Sigmoid colon (tissue), 6 donors: ENCODE measurements at regions not wholly inside any gene's neighbourhood (a gene's known extent, or its start where the extent isn't known, plus 50 kb on each side); places are given as distances from the start of the nearest gene placed in this dataset.

ENCODE experiments used
- DNase-seq: peaks from one replicate; pipeline ENCODE4 v3.0.0-alpha.2; 2019
- H3K27ac ChIP-seq, 4 donors: fragments of 200-600 bp; sonication (generic); one replicate each; pipeline ENCODE4 v1.5.1; 2016 to 2019; ENCODE audit warnings: mild to moderate bottlenecking in 1 of 4
- H3K27me3 ChIP-seq, 3 donors: fragments of 200-600 bp; sonication (generic); one replicate each; pipeline ENCODE4 v1.5.1; 2019; ENCODE audit warnings: mild to moderate bottlenecking in 1 of 3
- H3K36me3 ChIP-seq, 4 donors: fragments of 200-600 bp; sonication (generic); one replicate each; pipeline ENCODE4 v1.5.1; 2016 to 2019
- H3K4me1 ChIP-seq, 4 donors: fragments of 200-600 bp; sonication (generic); one replicate each; pipeline ENCODE4 v1.5.1; 2017 to 2019
- H3K4me3 ChIP-seq, 4 donors: fragments of 200-600 bp; sonication (generic); one replicate each; pipeline ENCODE4 v1.5.1; 2017 to 2019; ENCODE audit warnings: mild to moderate bottlenecking in 2 of 4, moderate library complexity in 1 of 4
- H3K9me3 ChIP-seq, 4 donors: fragments of 200-600 bp in 3 of 4; sonication (generic) in 3 of 4; one replicate each; pipeline versions ENCODE4 v1.5.1 to v1.6.1; 2013 to 2019
- EP300 ChIP-seq, 4 donors: sonication (generic); formaldehyde crosslinking; IDR thresholded peaks; one replicate each; pipeline ENCODE4 v1.6.1; 2017; ENCODE audit warnings: antibody characterized with exemption in 4 of 4
- POLR2A ChIP-seq, 2 donors: fragments of 450-650 bp; IDR thresholded peaks; one replicate each; pipeline ENCODE4 v1.6.1; 2016; ENCODE audit warnings: antibody characterized with exemption in 2 of 2, mild to moderate bottlenecking in 2 of 2, moderate library complexity in 2 of 2
- POLR2AphosphoS5 ChIP-seq, 4 donors: sonication (generic); formaldehyde crosslinking; IDR thresholded peaks; one replicate each; pipeline ENCODE4 v1.6.1; 2017; ENCODE audit warnings: antibody characterized with exemption in 4 of 4
- WGBS, 2 donors: extraction: QIAGEN DNeasy Blood & Tissue Kit; methylation state at CpG; one replicate each; pipeline ENCODE4 v1.1.7; 2013; 5-methylcytosine and 5-hydroxymethylcytosine counted together
- intact Hi-C: fragments of 100-400 bp; cut with DNase I; formaldehyde crosslinking; loops from one replicate; pipeline ENCODE4 v1.15.1; 2023
- TF ChIP-seq, protein P1 (sequence below), 4 experiments: fragments of 450-650 bp in 3 of 4; fragments of 200-600 bp in 1 of 4; IDR thresholded peaks; one replicate each; pipeline ENCODE4 v1.5.1; 2016 to 2019; ENCODE audit warnings: antibody characterized with exemption in 4 of 4, mild to moderate bottlenecking in 3 of 4, moderate library complexity in 2 of 4
- donor health status: healthy with polysubstance abuse.
- donor health status: healthy.

DNA sequence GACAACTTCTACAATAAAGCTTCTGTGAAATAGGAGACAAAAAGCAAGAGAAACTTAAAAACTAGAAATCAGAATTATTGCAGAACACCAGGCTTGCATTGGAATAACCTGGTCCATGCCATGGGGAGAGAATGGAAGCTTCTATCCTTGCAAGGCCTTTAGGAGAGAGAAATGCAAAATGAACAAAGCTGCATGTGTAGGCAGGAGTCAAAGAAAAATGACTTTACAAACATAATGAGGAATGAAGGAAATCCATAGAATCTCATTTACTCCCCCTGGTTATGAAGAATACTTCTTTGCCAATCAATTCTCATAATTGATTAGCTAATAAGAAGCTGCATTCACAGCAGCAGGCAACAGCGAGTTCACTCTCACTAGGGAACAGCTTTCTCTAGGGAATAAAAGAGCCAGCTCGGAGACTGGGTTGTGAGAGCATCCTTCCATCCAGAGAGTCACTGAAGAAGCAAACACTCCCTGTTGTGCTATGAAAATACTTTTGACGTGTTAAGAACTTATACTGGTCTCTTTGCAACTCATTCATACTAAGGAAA lies 235.9 kb upstream of the LRATD1 start:
- H3K36me3 ChIP-seq = no peaks in the 10 kb centered on the region
- DNase-seq = no peak
- intact Hi-C loops = no loop called here
- TF ChIP-seq, protein P1, sequence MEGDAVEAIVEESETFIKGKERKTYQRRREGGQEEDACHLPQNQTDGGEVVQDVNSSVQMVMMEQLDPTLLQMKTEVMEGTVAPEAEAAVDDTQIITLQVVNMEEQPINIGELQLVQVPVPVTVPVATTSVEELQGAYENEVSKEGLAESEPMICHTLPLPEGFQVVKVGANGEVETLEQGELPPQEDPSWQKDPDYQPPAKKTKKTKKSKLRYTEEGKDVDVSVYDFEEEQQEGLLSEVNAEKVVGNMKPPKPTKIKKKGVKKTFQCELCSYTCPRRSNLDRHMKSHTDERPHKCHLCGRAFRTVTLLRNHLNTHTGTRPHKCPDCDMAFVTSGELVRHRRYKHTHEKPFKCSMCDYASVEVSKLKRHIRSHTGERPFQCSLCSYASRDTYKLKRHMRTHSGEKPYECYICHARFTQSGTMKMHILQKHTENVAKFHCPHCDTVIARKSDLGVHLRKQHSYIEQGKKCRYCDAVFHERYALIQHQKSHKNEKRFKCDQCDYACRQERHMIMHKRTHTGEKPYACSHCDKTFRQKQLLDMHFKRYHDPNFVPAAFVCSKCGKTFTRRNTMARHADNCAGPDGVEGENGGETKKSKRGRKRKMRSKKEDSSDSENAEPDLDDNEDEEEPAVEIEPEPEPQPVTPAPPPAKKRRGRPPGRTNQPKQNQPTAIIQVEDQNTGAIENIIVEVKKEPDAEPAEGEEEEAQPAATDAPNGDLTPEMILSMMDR (IDR thresholded peaks at IDR 0.05) = no peak
- TF ChIP-seq POLR2AphosphoS5 (IDR thresholded peaks at IDR 0.05) (no peak), POLR2A (IDR thresholded peaks at IDR 0.05) (no peak), EP300 (IDR thresholded peaks at IDR 0.05) (no peak)
- H3K27ac ChIP-seq = no peak overlapping the region
- no peaks in the 10 kb centered on the region for H3K9me3 ChIP-seq
- H3K4me1 ChIP-seq = peaks cover 0 to 4% (median 0%) of the 10 kb centered on the region in 4 donors
- no peaks in the 10 kb centered on the region for H3K27me3 ChIP-seq
- 85 to 92% methylated on average over 3 of the region's 3 CpGs for WGBS, 2 donors
- no peak overlapping the region for H3K4me3 ChIP-seq

DNA sequence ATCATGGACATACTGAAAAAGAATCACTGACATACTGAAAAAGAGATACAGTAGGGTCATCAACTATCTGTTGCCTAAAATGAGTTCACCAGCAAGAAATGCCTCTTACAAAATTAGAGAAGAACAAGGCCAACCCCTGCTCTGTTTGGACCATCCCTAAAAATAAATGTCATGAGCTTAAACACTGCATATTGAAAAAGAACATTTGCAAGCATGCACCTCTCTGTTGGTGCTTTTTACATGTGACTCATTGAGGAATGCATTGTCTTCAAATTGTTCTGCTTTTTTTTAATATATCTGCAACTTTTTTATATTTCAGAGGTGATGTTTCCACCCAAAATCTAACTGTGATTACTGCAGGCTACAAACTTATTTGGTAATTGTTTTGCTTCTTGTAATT lies 233.9 kb upstream of the LRATD1 start:
- TF ChIP-seq POLR2AphosphoS5 (IDR thresholded peaks at IDR 0.05) (no peak), POLR2A (IDR thresholded peaks at IDR 0.05) (no peak), EP300 (IDR thresholded peaks at IDR 0.05) (no peak)
- TF ChIP-seq, protein P1 (IDR thresholded peaks at IDR 0.05) = no peak
- Histone ChIP-seq H3K9me3 (no peaks in the 10 kb centered on the region), H3K36me3 (no peaks in the 10 kb centered on the region), H3K27ac (no peak overlapping the region), H3K4me3 (no peak overlapping the region), H3K4me1 (peaks cover 0 to 4% (median 0%) of the 10 kb centered on the region in 4 donors), H3K27me3 (no peaks in the 10 kb centered on the region)
- no peak for DNase-seq
- intact Hi-C loops = no loop called here

DNA sequence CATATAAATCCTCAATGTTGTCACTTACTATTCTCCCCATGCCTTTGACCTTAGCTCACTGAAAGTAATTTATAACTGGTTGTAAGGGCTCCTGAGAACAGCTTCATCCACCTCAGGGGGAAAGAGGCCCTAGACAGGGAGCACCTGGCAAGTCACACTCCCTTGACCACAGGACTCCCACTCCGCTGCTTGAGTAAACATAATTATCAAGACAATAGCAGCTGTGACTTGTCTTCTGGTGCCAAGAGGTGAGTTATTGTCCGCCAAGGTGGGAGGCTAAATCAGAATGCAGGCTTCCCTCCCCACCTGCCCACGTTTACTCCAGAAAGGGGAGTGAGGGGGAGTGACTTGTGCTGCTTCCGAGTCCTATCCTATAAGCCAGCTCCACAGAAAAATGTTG lies 230.6 kb upstream of the LRATD1 start:
- intact Hi-C loops = no loop called here
- H3K27ac ChIP-seq = no peak overlapping the region
- no peak overlapping the region for H3K4me3 ChIP-seq
- 15 to 28% methylated on average over 4 of the region's 4 CpGs for WGBS, 2 donors
- peaks cover 0 to 4% (median 0%) of the 10 kb centered on the region in 4 donors for H3K4me1 ChIP-seq
- H3K9me3 ChIP-seq = no peaks in the 10 kb centered on the region
- no peak for DNase-seq
- no peaks in the 10 kb centered on the region for H3K36me3 ChIP-seq
- no peaks in the 10 kb centered on the region for H3K27me3 ChIP-seq
- no peak for TF ChIP-seq EP300 (IDR thresholded peaks at IDR 0.05)
- TF ChIP-seq POLR2AphosphoS5 (IDR thresholded peaks at IDR 0.05) = no peak
- no peak for TF ChIP-seq POLR2A (IDR thresholded peaks at IDR 0.05)
- TF ChIP-seq, protein P1 (IDR thresholded peaks at IDR 0.05) = no peak

DNA sequence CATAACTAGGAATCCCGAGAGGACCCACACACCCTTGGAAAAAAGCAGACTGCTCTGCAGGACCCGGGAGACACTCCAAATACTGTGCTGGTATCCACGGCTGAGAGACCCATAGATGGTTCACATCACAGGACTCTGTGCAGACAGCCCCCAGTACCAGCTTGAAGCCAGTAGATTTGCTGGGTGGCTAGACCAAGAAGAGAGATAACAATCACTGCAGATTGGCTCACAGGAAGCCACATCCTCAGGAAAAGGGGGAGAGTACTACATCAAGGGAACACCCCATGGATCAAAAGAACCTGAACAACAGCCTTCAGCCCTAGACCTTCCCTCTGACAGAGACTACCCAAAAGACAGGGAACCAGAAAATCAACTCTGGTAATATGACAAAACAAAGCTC lies 223.8 kb upstream of the LRATD1 start:
- Histone ChIP-seq H3K27me3 (no peaks in the 10 kb centered on the region), H3K4me3 (no peak overlapping the region), H3K36me3 (no peaks in the 10 kb centered on the region), H3K4me1 (no peaks in the 10 kb centered on the region), H3K27ac (no peak overlapping the region), H3K9me3 (peaks cover 0 to 2% (median under 1%) of the 10 kb centered on the region in 4 donors)
- no peak for DNase-seq
- WGBS, 2 donors = 81 to 91% methylated on average over 3 of the region's 3 CpGs
- intact Hi-C loops = no loop called here
- TF ChIP-seq POLR2AphosphoS5 (IDR thresholded peaks at IDR 0.05) = no peak
- TF ChIP-seq, protein P1 (IDR thresholded peaks at IDR 0.05) = no peak
- TF ChIP-seq POLR2A (IDR thresholded peaks at IDR 0.05) = no peak
- TF ChIP-seq EP300 (IDR thresholded peaks at IDR 0.05) = no peak

DNA sequence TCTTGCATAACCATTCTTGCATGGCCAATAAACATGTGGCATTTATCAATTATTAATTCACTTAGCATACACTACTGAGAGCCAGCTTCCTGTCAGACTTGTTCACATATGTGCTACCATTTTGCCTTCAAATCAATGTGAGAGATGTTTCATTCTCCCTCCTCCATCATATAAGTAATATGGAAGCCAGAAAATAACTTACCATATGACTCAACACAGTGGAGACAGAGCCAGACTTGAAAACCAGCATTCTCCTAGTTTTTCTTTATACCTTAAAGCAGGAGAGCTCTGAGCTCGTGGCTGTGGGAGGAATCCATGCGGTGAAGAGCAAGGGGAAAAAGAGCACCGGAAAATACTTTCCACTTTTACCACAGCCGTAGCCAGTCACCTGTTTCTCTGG lies 215.0 kb upstream of the LRATD1 start:
- intact Hi-C loops = no loop called here
- H3K27ac ChIP-seq = no peak overlapping the region

More for the DNA sequence above, 215.0 kb upstream of the LRATD1 start:
- Histone ChIP-seq H3K4me3 (no peak overlapping the region), H3K4me1 (no peaks in the 10 kb centered on the region), H3K36me3 (no peaks in the 10 kb centered on the region), H3K27me3 (no peaks in the 10 kb centered on the region), H3K9me3 (peaks cover 0 to 2% (median under 1%) of the 10 kb centered on the region in 4 donors)
- 61 to 95% methylated on average over 4 of the region's 4 CpGs for WGBS, 2 donors
- no peak for TF ChIP-seq POLR2A (IDR thresholded peaks at IDR 0.05)
- TF ChIP-seq, protein P1 (IDR thresholded peaks at IDR 0.05) = no peak
- TF ChIP-seq POLR2AphosphoS5 (IDR thresholded peaks at IDR 0.05) = no peak
- no peak for TF ChIP-seq EP300 (IDR thresholded peaks at IDR 0.05)
- no peak for DNase-seq
